ENCODE measurements at regions not wholly inside any gene's neighbourhood (a gene's known extent, or its start where the extent isn't known, plus 50 kb on each side); places are given as distances from the start of the nearest gene placed in this dataset.

DNA sequence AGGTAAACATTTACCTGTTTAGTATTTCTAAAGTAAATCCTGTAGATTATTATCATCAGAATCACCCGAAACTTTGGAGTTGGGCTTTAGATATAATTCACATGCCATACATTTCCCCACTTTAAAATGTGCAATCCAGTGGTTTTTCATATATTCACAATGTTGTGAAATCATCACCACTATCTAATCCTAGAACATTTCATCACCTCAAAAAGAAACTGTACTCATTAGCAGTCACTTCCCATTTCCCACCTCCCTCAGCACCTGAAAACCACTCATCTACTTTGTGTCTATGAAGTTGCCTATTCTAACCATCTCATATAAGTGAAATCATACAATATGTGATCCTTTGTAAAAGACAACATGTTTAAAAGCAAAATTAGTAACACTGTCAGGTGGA is 182.6 kb downstream of the FZD1 start:
- H3K4me3 ChIP-seq (replicated peaks; ENCODE audit: low read depth, low read length) = no peak overlapping the region
- no peak for DNase-seq (ENCODE audit: low read depth)
- TF ChIP-seq, protein P1, sequence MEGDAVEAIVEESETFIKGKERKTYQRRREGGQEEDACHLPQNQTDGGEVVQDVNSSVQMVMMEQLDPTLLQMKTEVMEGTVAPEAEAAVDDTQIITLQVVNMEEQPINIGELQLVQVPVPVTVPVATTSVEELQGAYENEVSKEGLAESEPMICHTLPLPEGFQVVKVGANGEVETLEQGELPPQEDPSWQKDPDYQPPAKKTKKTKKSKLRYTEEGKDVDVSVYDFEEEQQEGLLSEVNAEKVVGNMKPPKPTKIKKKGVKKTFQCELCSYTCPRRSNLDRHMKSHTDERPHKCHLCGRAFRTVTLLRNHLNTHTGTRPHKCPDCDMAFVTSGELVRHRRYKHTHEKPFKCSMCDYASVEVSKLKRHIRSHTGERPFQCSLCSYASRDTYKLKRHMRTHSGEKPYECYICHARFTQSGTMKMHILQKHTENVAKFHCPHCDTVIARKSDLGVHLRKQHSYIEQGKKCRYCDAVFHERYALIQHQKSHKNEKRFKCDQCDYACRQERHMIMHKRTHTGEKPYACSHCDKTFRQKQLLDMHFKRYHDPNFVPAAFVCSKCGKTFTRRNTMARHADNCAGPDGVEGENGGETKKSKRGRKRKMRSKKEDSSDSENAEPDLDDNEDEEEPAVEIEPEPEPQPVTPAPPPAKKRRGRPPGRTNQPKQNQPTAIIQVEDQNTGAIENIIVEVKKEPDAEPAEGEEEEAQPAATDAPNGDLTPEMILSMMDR (IDR thresholded peaks at IDR 0.05; ENCODE audit: low read length, missing control alignments) = no peak

DNA sequence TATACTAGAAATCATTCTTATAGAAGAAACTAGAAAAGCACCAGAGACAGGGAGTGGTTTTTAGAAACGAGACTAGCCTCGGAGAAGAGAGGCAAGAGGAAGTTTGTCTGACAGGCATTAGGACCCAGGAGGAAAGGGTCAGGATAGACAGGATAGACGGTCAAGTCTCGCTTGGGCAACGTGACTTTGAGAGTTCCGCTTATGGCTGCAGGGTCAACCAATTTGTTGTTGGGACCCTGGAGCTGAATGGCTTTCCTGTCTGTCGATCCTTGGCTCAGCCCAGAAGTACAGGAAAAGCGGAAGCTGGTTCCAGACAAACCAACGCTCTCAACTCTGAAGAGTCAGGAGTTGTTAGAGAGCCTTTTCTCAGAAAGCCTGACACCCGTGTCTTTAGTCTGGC is 191.2 kb downstream of the FZD1 start:
- TF ChIP-seq, protein P1 (IDR thresholded peaks at IDR 0.05; ENCODE audit: low read length, missing control alignments) = no peak
- H3K4me3 ChIP-seq (replicated peaks; ENCODE audit: low read depth, low read length) = no peak overlapping the region
- no peak for DNase-seq (ENCODE audit: low read depth)

DNA sequence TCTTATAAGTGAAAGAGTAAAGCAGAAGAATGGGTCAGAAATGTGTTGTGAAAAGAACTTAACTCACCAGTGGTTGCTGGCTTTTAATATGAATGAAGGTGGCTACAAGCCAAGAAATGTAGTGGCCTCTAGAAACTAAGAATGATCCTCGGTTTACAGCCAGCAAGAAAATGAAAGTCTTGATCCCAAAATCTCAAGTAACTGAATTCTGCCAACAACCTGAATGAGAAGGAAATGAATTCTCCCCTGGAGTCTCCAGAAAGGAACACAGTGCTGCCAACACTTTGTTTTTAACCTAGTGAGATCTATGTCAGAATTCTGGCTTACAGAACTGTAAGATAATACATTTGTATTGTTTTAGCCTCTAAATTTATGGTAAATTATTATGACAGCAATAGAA is 193.0 kb downstream of the FZD1 start:
- no peak for DNase-seq (ENCODE audit: low read depth)
- no peak overlapping the region for H3K4me3 ChIP-seq (replicated peaks; ENCODE audit: low read depth, low read length)
- TF ChIP-seq, protein P1 (IDR thresholded peaks at IDR 0.05; ENCODE audit: low read length, missing control alignments) = no peak

DNA sequence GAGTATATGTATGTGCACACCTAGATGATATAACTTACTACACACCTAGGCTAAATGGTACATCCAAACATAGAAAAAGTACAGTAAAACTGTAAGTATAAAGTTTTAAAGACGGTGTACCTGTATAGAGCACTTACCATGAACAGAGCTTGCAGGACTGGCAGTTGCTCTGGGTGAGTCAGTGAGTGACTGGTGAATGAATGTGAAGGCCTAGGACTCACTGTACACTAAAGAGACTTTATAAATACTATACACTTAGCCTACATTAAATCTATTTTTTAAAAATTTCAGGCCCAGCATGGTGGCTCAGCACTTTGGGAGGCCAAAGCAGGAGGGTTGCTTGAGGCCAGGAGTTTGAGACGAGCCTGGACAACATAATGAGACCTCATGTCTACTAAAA is 195.3 kb downstream of the FZD1 start:
- no peak overlapping the region for H3K4me3 ChIP-seq (replicated peaks; ENCODE audit: low read depth, low read length)
- no peak for DNase-seq (ENCODE audit: low read depth)
- TF ChIP-seq, protein P1 (IDR thresholded peaks at IDR 0.05; ENCODE audit: low read length, missing control alignments) = no peak

DNA sequence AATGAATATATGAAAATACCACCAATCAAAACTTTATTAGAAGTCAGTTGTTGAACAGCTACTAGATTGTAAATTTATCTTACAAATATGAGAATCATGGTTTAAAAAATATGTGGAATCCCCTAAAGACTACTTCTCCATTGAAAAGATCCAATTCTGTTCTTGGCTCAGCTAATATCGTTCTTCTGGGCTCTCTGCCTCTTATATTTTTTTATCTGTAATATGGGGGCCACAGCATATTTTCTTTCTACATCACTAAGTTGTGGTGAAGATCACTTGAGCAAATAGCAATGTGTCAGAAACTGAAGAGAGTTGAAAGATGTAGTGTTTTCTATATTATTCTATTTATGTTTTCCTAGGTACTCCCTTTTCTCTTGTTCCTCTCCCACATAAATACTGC is 198.1 kb downstream of the FZD1 start:
- TF ChIP-seq, protein P1 (IDR thresholded peaks at IDR 0.05; ENCODE audit: low read length, missing control alignments) = no peak
- no peak for DNase-seq (ENCODE audit: low read depth)
- H3K4me3 ChIP-seq (replicated peaks; ENCODE audit: low read depth, low read length) = no peak overlapping the region

DNA sequence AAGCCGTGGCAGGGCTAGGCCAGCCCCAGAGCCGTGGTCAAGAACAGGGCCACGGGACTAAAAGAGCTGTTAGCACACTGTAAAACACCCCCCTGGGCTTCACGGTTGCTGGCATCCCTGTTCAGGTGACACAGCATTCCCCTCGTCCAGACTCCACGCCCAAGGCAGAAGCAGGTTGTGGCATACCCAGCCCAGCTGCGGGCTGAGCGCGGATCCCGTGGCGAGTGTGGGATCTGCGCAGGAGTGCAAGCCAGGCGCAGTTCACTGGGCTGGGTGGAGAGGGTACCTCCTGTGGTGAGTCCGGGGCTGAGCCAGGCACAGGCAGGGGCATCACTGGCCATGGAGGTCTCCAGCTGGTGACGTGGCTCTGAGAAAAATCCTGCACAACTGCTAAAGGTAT is 199.1 kb downstream of the FZD1 start:
- no peak for DNase-seq (ENCODE audit: low read depth)
- TF ChIP-seq, protein P1 (IDR thresholded peaks at IDR 0.05; ENCODE audit: low read length, missing control alignments) = no peak
- H3K4me3 ChIP-seq (replicated peaks; ENCODE audit: low read depth, low read length) = no peak overlapping the region

DNA sequence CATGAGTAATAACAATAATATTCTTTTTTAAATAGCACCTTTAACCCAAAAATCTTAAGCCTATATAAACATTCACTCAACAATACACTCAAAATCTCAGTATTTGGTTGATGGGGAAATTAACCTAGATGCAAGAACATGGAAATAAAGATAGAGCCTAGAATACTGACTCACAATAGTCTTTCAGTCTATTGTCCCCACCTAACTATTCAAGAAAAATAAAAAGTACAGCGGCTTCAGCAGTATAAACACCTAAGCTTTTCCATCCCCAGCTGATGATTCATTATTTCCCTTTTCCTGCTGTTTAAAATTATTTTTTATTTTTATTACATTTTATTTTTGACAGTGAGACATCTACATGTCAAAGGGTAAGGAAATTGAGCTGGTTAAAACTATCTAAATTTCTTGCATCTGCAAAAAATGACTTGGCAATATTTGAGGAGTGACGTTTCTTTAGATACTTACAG is 201.4 kb downstream of the FZD1 start:
- H3K4me3 ChIP-seq (replicated peaks; ENCODE audit: low read depth, low read length) = no peak overlapping the region
- TF ChIP-seq, protein P1 (IDR thresholded peaks at IDR 0.05; ENCODE audit: low read length, missing control alignments) = no peak
- DNase-seq (ENCODE audit: low read depth) = peak; percentile 44
